ACC112 (cell line): ENCODE measurements at regions not wholly inside any gene's neighbourhood (a gene's known extent, or its start where the extent isn't known, plus 50 kb on each side); places are given as distances from the start of the nearest gene placed in this dataset.
"Not testable (repeated sequence)": the region's sequence is repeated elsewhere in the genome, so short reads cannot be mapped to it uniquely, and the experiment has no call there.

ENCODE experiments used
- H2AFZ ChIP-seq: fragments of 200-600 bp; sonication (generic); one replicate; pipeline ENCODE4 v1.6.0; 2017; ENCODE audit warnings: antibody characterized with exemption, low read length; ENCODE audit not compliant: unreplicated experiment
- H3K27ac ChIP-seq: fragments of 200-600 bp; sonication (generic); 2 replicates; pipeline ENCODE4 v1.5.1; 2014; ENCODE audit warnings: low read depth, mild to moderate bottlenecking, antibody characterized with exemption, low read length, moderate library complexity
- H3K27me3 ChIP-seq: fragments of 200-600 bp; sonication (generic); 2 replicates; pipeline ENCODE4 v1.6.1; 2014; ENCODE audit warnings: mild to moderate bottlenecking, antibody characterized with exemption, low read length, moderate library complexity, mixed read lengths; ENCODE audit not compliant: insufficient read depth
- H3K36me3 ChIP-seq: fragments of 200-600 bp; sonication (generic); 2 replicates; pipeline ENCODE4 v1.6.1; 2016; ENCODE audit warnings: mild to moderate bottlenecking, antibody characterized with exemption, low read length, moderate library complexity, mixed read lengths; ENCODE audit not compliant: insufficient read depth
- H3K4me1 ChIP-seq: fragments of 200-600 bp; sonication (generic); one replicate; pipeline ENCODE4 v1.6.1; 2016; ENCODE audit warnings: low read length, mixed read lengths; ENCODE audit not compliant: insufficient read depth, unreplicated experiment, control insufficient read depth
- H3K4me3 ChIP-seq: fragments of 200-600 bp; sonication (generic); 2 replicates; pipeline ENCODE4 v1.5.1; 2014; ENCODE audit warnings: mild to moderate bottlenecking, low read depth, low read length
- H3K79me2 ChIP-seq: fragments of 200-600 bp; sonication (generic); one replicate; pipeline ENCODE4 v1.6.0; 2016; ENCODE audit warnings: low read length; ENCODE audit not compliant: control insufficient read depth, unreplicated experiment, insufficient read depth

- H2AFZ ChIP-seq, result no peak overlapping the region
- H3K27ac ChIP-seq, result no peak overlapping the region
- H3K4me3 ChIP-seq, result no peak overlapping the region
- peaks cover 11% of the 10 kb centered on the region for H3K4me1 ChIP-seq
- no peaks in the 10 kb centered on the region for H3K79me2 ChIP-seq
- H3K36me3 ChIP-seq, result no peaks in the 10 kb centered on the region
- no peaks in the 10 kb centered on the region for H3K27me3 ChIP-seq
Observed at GRCh38 chr4:66433706-66434105, 763.4 kb upstream of the EPHA5 start.

- H3K36me3 ChIP-seq, result no peaks in the 10 kb centered on the region
- H2AFZ ChIP-seq, result peak overlapping the region; percentile 34
- no peaks in the 10 kb centered on the region for H3K27me3 ChIP-seq
Observed at GRCh38 chr4:66430856-66431255, 760.6 kb upstream of the EPHA5 start.

DNA sequence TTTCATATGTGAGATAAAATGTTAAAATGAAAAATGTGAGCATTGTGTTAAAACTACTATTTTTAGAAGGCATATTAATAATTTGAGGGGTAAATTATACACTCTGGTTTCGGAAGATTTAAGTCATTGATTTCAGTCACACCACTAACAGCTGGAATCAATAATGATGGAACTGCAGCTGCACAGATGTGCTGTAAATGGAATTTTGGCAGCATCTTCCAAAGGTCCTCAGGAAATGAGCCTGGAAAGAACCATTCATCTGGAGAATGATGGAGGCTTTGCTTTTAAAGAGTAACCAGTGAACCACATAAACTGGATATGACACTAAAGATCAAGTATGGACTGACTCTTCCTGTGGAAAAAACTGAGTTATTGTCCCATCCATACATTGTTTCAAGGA is 759.0 kb upstream of the EPHA5 start:
- Histone ChIP-seq H2AFZ (no peak overlapping the region), H3K4me3 (no peak overlapping the region), H3K27me3 (no peaks in the 10 kb centered on the region), H3K79me2 (no peaks in the 10 kb centered on the region), H3K27ac (no peak overlapping the region), H3K4me1 (peaks cover 11% of the 10 kb centered on the region), H3K36me3 (no peaks in the 10 kb centered on the region)

More at GRCh38 chr4:66430856-66431255, 760.6 kb upstream of the EPHA5 start:
- H3K27ac ChIP-seq, result peak overlapping the region; percentile 61
- H3K4me3 ChIP-seq, result no peak overlapping the region
- H3K79me2 ChIP-seq, result no peaks in the 10 kb centered on the region
- peaks cover 11% of the 10 kb centered on the region for H3K4me1 ChIP-seq

DNA sequence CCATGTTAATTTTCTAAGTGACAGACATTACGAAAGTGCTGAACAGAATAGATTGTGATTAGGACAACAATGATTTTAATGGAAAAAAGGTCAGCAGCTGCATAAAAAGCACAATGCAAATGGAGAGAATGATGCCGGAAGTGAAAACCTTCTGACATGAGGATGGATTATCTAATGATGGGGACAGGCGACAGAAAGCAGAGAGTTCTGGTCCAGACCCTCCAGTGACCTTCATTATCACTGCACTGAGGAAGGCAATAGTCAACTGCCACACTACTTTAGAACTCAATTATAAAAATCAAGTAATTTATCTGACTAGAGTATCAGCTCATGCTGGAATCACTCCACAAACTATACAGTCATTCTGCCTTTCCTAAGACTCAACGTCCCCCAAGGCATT is 746.1 kb upstream of the EPHA5 start:
- H3K27me3 ChIP-seq, result no peaks in the 10 kb centered on the region
- no peak overlapping the region for H3K27ac ChIP-seq
- H3K4me3 ChIP-seq, result no peak overlapping the region
- no peak overlapping the region for H2AFZ ChIP-seq
- no peaks in the 10 kb centered on the region for H3K79me2 ChIP-seq
- H3K36me3 ChIP-seq, result no peaks in the 10 kb centered on the region
- H3K4me1 ChIP-seq, result no peaks in the 10 kb centered on the region

GRCh38 chr4:66404141-66404540 is 733.9 kb upstream of the EPHA5 start:
- peaks cover 9% of the 10 kb centered on the region for H3K4me1 ChIP-seq
- no peaks in the 10 kb centered on the region for H3K36me3 ChIP-seq
- H2AFZ ChIP-seq, result no peak overlapping the region
- H3K4me3 ChIP-seq, result no peak overlapping the region
- H3K27ac ChIP-seq, result no peak overlapping the region
- no peaks in the 10 kb centered on the region for H3K79me2 ChIP-seq
- no peaks in the 10 kb centered on the region for H3K27me3 ChIP-seq

- no peaks in the 10 kb centered on the region for H3K79me2 ChIP-seq
- H3K4me1 ChIP-seq, result no peaks in the 10 kb centered on the region
- H3K27me3 ChIP-seq, result no peaks in the 10 kb centered on the region
- peak overlapping the region; percentile 73 for H2AFZ ChIP-seq
- H3K27ac ChIP-seq, result no peak overlapping the region
- no peak overlapping the region for H3K4me3 ChIP-seq
- H3K36me3 ChIP-seq, result no peaks in the 10 kb centered on the region
Observed at GRCh38 chr4:66376921-66377320, 706.6 kb upstream of the EPHA5 start.

DNA sequence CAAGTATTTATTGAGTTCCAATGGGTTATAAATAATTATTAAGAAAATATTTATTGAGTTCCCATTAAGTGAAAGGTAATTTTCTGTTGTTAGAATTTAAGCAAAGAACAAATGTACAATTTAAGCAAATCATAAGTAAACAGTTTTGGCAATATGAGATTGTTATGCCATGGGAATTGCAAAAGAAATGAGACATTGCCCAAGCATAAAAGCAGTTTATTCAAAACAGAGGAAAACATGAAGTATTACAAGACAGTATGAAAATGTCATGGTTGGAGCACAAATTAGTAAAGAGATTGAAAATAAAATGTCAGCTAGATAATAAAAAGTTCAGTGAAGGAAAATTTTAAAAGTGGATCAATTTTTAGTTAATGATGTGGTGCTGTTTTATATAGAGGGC is 706.1 kb upstream of the EPHA5 start:
- Histone ChIP-seq H3K36me3 (no peaks in the 10 kb centered on the region), H3K79me2 (no peaks in the 10 kb centered on the region), H3K4me1 (no peaks in the 10 kb centered on the region), H3K4me3 (no peak overlapping the region), H2AFZ (peak overlapping the region; percentile 73), H3K27ac (no peak overlapping the region), H3K27me3 (no peaks in the 10 kb centered on the region)

- no peak overlapping the region for H3K4me3 ChIP-seq
- no peaks in the 10 kb centered on the region for H3K79me2 ChIP-seq
- no peak overlapping the region for H2AFZ ChIP-seq
Observed at GRCh38 chr4:66373268-66373667, 703.0 kb upstream of the EPHA5 start.

DNA sequence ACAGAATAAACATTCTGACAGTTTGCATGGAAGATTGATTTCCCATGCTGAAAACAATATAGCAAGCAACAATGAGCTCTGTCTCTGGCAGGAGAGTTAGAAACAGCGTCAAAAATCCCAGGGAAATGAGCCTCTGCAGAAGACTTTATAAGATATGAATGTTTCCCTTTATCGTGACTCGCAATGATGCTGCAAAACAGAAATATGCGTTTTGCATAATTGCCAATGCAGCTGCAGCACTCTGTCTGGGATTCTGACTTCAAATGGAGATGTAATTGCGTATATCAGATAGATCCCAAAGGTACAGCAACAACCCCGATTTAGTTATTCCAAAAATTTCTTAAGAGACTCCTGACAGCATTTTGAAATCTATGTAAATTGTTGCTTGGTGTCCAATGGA is 702.4 kb upstream of the EPHA5 start:
- Histone ChIP-seq H3K27ac (no peak overlapping the region), H3K4me1 (no peaks in the 10 kb centered on the region), H3K79me2 (no peaks in the 10 kb centered on the region), H3K4me3 (no peak overlapping the region), H3K36me3 (no peaks in the 10 kb centered on the region), H3K27me3 (no peaks in the 10 kb centered on the region), H2AFZ (no peak overlapping the region)

More at GRCh38 chr4:66373268-66373667, 703.0 kb upstream of the EPHA5 start:
- Histone ChIP-seq H3K4me1 (no peaks in the 10 kb centered on the region), H3K36me3 (no peaks in the 10 kb centered on the region), H3K27me3 (no peaks in the 10 kb centered on the region), H3K27ac (no peak overlapping the region)

DNA sequence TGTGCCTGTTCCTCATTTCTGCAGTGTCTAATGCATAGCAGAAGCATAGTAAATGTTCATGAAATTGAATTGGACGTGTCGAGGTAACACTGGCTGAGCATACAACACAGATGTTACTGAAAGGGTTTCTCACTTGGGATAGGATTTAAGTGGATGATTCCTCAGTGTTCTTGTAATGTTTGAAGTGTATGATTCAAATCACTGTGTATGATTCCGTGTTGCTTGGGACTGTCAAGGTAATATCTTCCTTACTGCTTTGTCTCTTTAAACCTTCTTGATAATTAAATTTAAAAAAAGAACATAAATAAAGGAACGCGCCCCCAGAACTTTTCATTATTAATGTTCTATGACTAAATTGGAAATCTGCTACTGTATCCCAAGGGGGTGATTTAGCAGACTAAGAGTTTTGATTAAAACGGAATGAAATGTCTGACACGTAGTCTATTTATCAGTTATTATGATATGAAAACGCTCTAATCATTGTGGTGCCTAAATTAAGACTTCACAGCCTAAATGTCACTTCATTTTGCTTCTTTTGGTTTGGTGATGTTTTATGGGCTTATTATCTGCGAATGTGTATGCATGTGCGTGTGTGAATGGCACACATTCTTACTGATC is 696.9 kb upstream of the EPHA5 start:
- Histone ChIP-seq H3K4me1 (no peaks in the 10 kb centered on the region), H3K27ac (no peak overlapping the region), H2AFZ (no peak overlapping the region), H3K79me2 (no peaks in the 10 kb centered on the region), H3K36me3 (no peaks in the 10 kb centered on the region), H3K27me3 (no peaks in the 10 kb centered on the region), H3K4me3 (no peak overlapping the region)

GRCh38 chr4:66360395-66360794 is 690.1 kb upstream of the EPHA5 start:
- not testable (repeated sequence) for H3K4me3 ChIP-seq, H3K27ac ChIP-seq, H3K4me1 ChIP-seq, H3K79me2 ChIP-seq, H3K27me3 ChIP-seq, H3K36me3 ChIP-seq, H2AFZ ChIP-seq
